Transverse colon (tissue), 4 donors: ENCODE measurements at regions not wholly inside any gene's neighbourhood (a gene's known extent, or its start where the extent isn't known, plus 50 kb on each side); places are given as distances from the start of the nearest gene placed in this dataset.
"Not testable (repeated sequence)": the region's sequence is repeated elsewhere in the genome, so short reads cannot be mapped to it uniquely, and the experiment has no call there.

Source experiments
- DNase-seq: peaks from one replicate; pipeline ENCODE4 v3.0.0-alpha.2; 2019
- H3K27ac ChIP-seq, 4 donors: fragments of 200-600 bp; sonication (generic); 2 replicates each; pipeline ENCODE4 v1.5.1; 2016 to 2018; ENCODE audit warnings: inconsistent platforms in 4 of 4
- H3K27me3 ChIP-seq: fragments of 200-600 bp; sonication (generic); 2 replicates; pipeline ENCODE4 v1.5.1; 2017; ENCODE audit warnings: inconsistent platforms
- H3K36me3 ChIP-seq, 4 donors: fragments of 200-600 bp; sonication (generic); 2 replicates each; pipeline ENCODE4 v1.5.1; 2017 to 2019; ENCODE audit warnings: inconsistent platforms in 4 of 4
- H3K4me1 ChIP-seq, 4 donors: fragments of 200-600 bp; sonication (generic); 2 replicates each; pipeline ENCODE4 v1.5.1; 2017 to 2020; ENCODE audit warnings: inconsistent platforms in 4 of 4
- H3K4me3 ChIP-seq, 4 donors: fragments of 200-600 bp; sonication (generic); 1 replicate in 1 of 4; 2 replicates in 3 of 4; pipeline versions ENCODE4 v1.5.1 to v1.6.1; 2017 to 2019; ENCODE audit warnings: inconsistent platforms in 4 of 4
- H3K9me3 ChIP-seq, 2 donors: fragments of 200-600 bp; sonication (generic); 2 replicates each; pipeline ENCODE4 v1.5.1; 2017 to 2019; ENCODE audit warnings: inconsistent platforms in 2 of 2
- EP300 ChIP-seq: sonication (generic); formaldehyde crosslinking; IDR thresholded peaks from one replicate; pipeline ENCODE4 v1.6.1; 2017; ENCODE audit warnings: antibody characterized with exemption, low read depth
- POLR2A ChIP-seq: fragments of 450-650 bp; IDR thresholded peaks from one replicate; pipeline ENCODE4 v1.6.1; 2016; ENCODE audit warnings: antibody characterized with exemption, mild to moderate bottlenecking, moderate library complexity
- POLR2AphosphoS5 ChIP-seq, 3 donors: sonication (generic); formaldehyde crosslinking; IDR thresholded peaks; one replicate each; pipeline ENCODE4 v1.6.1; 2016; ENCODE audit warnings: antibody characterized with exemption in 3 of 3
- WGBS, 2 donors: methylation state at CpG; one replicate each; pipeline ENCODE4 v1.1.5; 2018; ENCODE audit warnings: low coverage in 1 of 2; 5-methylcytosine and 5-hydroxymethylcytosine counted together
- in situ Hi-C, 4 donors: fragments of 200-750 bp; cut with MboI; loops; one replicate each; pipeline versions ENCODE4 v1.15.0 to v1.15.1; 2017; ENCODE audit warnings: low sequenced_read_pairs in 3 of 4, low pct_ligation_motif_present in 1 of 4, low pct_unique_long_range_greater_than_20kb in 1 of 4
- intact Hi-C: fragments of 100-400 bp; cut with DNase I; formaldehyde crosslinking; loops from one replicate; pipeline ENCODE4 v1.15.1; 2023; ENCODE audit warnings: low total_unique reads
- TF ChIP-seq, protein P1 (sequence below), 5 experiments: fragments of 200-600 bp in 3 of 5; fragments of 450-650 bp in 2 of 5; sonication (generic) in 3 of 5; IDR thresholded peaks; 1 replicate in 2 of 5; 2 replicates in 3 of 5; pipeline ENCODE4 v1.5.1; 2016 to 2017; ENCODE audit warnings: antibody characterized with exemption in 5 of 5, inconsistent platforms in 3 of 5, mild to moderate bottlenecking in 2 of 5, moderate library complexity in 1 of 5

- Histone ChIP-seq H3K9me3 (no peaks in the 10 kb centered on the region), H3K4me1 (no peaks in the 10 kb centered on the region), H3K36me3 (no peaks in the 10 kb centered on the region), H3K27ac (no peak overlapping the region), H3K27me3 (no peaks in the 10 kb centered on the region), H3K4me3 (no peak overlapping the region)
- DNase-seq = no peak
- no peak for TF ChIP-seq EP300
- TF ChIP-seq POLR2A = no peak
- no peak for TF ChIP-seq POLR2AphosphoS5 (IDR thresholded peaks at IDR 0.05)
- TF ChIP-seq, protein P1, sequence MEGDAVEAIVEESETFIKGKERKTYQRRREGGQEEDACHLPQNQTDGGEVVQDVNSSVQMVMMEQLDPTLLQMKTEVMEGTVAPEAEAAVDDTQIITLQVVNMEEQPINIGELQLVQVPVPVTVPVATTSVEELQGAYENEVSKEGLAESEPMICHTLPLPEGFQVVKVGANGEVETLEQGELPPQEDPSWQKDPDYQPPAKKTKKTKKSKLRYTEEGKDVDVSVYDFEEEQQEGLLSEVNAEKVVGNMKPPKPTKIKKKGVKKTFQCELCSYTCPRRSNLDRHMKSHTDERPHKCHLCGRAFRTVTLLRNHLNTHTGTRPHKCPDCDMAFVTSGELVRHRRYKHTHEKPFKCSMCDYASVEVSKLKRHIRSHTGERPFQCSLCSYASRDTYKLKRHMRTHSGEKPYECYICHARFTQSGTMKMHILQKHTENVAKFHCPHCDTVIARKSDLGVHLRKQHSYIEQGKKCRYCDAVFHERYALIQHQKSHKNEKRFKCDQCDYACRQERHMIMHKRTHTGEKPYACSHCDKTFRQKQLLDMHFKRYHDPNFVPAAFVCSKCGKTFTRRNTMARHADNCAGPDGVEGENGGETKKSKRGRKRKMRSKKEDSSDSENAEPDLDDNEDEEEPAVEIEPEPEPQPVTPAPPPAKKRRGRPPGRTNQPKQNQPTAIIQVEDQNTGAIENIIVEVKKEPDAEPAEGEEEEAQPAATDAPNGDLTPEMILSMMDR (IDR thresholded peaks at IDR 0.05) = no peak
- intact Hi-C loops (no loop called here), in situ Hi-C loops (no loop called here)
- WGBS, 2 donors = 86% methylated on average over 5 of the region's 5 CpGs; no CpG with 5 or more reads in 1 of the 2 donors
Observed at GRCh38 chr15:84400820-84401219, 165.2 kb downstream of the GOLGA6L4 start.

- H3K36me3 ChIP-seq, DNase-seq, intact Hi-C loops, H3K9me3 ChIP-seq, in situ Hi-C loops, H3K4me3 ChIP-seq, H3K4me1 ChIP-seq, H3K27ac ChIP-seq, H3K27me3 ChIP-seq: not testable (repeated sequence)
- 66% methylated on average over 3 of the region's 5 CpGs; no CpG with 5 or more reads in 1 of the 2 donors for WGBS, 2 donors
Observed at GRCh38 chr15:84401461-84401860, 165.9 kb downstream of the GOLGA6L4 start.

- 89% methylated on average over 8 of the region's 14 CpGs; no CpG with 5 or more reads in 1 of the 2 donors for WGBS, 2 donors
- in situ Hi-C loops, H3K9me3 ChIP-seq, H3K4me3 ChIP-seq, H3K36me3 ChIP-seq, H3K27ac ChIP-seq, DNase-seq, H3K4me1 ChIP-seq, intact Hi-C loops, H3K27me3 ChIP-seq: not testable (repeated sequence)
Observed at GRCh38 chr15:84401891-84402840, 166.6 kb downstream of the GOLGA6L4 start.

- WGBS, 2 donors = 88% methylated on average over 20 of the region's 21 CpGs; no CpG with 5 or more reads in 1 of the 2 donors
- Histone ChIP-seq H3K36me3 (no peaks in the 10 kb centered on the region), H3K4me3 (no peak overlapping the region), H3K27ac (no peak overlapping the region), H3K9me3 (no peaks in the 10 kb centered on the region), H3K27me3 (no peaks in the 10 kb centered on the region), H3K4me1 (no peaks in the 10 kb centered on the region)
- TF ChIP-seq POLR2A (no peak), POLR2AphosphoS5 (IDR thresholded peaks at IDR 0.05) (no peak), EP300 (no peak)
- TF ChIP-seq, protein P1 (IDR thresholded peaks at IDR 0.05) = no peak
- intact Hi-C loops (no loop called here), in situ Hi-C loops (no loop called here)
- DNase-seq = no peak
Observed at GRCh38 chr15:84402856-84403608, 167.5 kb downstream of the GOLGA6L4 start.

DNA sequence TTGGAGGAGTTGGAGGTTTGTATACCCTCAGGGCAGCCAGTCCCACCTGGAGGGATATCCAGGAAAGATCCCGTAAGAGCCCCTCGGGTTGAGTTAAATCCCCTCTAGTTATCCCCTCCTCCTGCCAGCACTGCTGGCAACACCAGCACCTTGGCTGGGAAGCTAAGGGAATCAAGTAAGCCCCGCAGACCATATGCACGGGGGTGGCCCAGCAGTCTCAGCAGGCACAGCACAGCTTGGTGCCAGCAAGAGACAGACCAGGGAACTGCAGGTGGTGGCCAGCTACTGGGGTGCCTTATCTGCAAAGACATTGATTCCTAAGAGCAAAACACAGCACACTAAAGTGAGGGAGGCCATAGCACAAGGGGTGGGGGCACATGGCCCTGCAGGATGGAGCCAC is 173.8 kb downstream of the GOLGA6L4 start:
- intact Hi-C loops, H3K4me1 ChIP-seq, H3K9me3 ChIP-seq, DNase-seq, H3K36me3 ChIP-seq, in situ Hi-C loops, H3K27me3 ChIP-seq, H3K27ac ChIP-seq, H3K4me3 ChIP-seq: not testable (repeated sequence)
- WGBS, 2 donors = no CpG with 5 or more reads among the region's 4 CpGs

DNA sequence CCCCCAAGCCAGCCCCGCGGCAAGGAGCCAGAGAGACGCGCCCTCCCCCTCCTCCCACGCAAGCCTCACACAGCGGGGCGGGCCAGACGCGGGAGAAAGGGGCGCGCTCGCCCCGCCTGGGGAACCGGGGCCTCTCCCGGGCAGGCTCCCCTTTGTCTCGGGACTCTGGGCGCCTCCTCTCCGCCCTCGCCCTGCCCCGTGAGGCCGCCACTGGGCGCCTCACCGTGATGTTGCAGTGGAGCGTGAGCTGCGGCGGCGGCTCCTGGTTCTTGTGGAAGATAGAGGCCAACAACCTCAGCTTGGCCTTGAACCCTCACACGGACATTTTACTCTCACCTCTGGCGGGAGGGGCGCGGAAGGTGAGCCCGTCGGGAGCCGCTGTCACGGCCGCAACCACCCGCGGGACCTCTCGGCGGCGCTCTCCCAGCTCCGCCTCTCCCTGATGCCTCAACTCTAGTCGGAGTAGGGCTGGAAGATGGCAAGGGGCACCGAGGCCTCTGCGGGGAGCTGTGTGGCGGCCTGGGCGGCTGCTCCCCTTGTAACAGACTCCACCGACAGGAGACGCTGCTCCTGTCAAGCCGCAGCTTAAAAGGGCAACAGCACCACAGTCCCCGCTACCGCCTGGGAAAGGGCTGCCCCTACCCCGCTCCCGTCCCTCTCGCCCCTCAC is 179.2 kb upstream of the ZSCAN2 start:
- H3K4me1 ChIP-seq, H3K36me3 ChIP-seq, H3K9me3 ChIP-seq, in situ Hi-C loops, intact Hi-C loops, DNase-seq, H3K27me3 ChIP-seq: not testable (repeated sequence)
- Histone ChIP-seq H3K4me3 (peak overlapping the region in 2 of 4 donors; percentile 41 to 43), H3K27ac (peak overlapping the region in 3 of 4 donors; percentile 55 to 79 (median 70))
- no CpG with 5 or more reads among the region's 55 CpGs for WGBS, 2 donors

GRCh38 chr15:84425327-84425726 is 175.5 kb upstream of the ZSCAN2 start:
- WGBS, 2 donors = no CpG with 5 or more reads among the region's 7 CpGs
- H3K27ac ChIP-seq, in situ Hi-C loops, H3K4me3 ChIP-seq, DNase-seq, H3K27me3 ChIP-seq, H3K9me3 ChIP-seq, H3K4me1 ChIP-seq, H3K36me3 ChIP-seq, intact Hi-C loops: not testable (repeated sequence)
